Stimulated activated CD8-positive, alpha-beta memory T cell treated with anti-CD3 and anti-CD28 coated beads, Interleukin-7, amount 100 ng/mL, for 24 hours (primary cell): ENCODE measurements at regions not wholly inside any gene's neighbourhood (a gene's known extent, or its start where the extent isn't known, plus 50 kb on each side); places are given as distances from the start of the nearest gene placed in this dataset.

Experiments used
- DNase-seq: peaks from one replicate; pipeline ENCODE4 v3.0.0-alpha.2; 2020; ENCODE audit warnings: low read depth

- no peak for DNase-seq
These were observed 51.1 kb upstream of the EED start for GRCh38 chr11:86193297-86194095.

- no peak for DNase-seq
These were observed 51.9 kb upstream of the EED start for GRCh38 chr11:86192519-86193257.

- no peak for DNase-seq
These were observed 52.7 kb upstream of the EED start for GRCh38 chr11:86191874-86192273.

- DNase-seq = no peak
These were observed 57.5 kb upstream of the EED start for GRCh38 chr11:86187027-86187426.

GRCh38 chr11:86186386-86186785 is 58.2 kb upstream of the EED start:
- DNase-seq = no peak

GRCh38 chr11:86185381-86185750 is 59.2 kb upstream of the EED start:
- DNase-seq = no peak

GRCh38 chr11:86184728-86185380 is 59.7 kb upstream of the EED start:
- no peak for DNase-seq

GRCh38 chr11:86183694-86184093 is 60.9 kb upstream of the EED start:
- DNase-seq = peak; percentile 25

GRCh38 chr11:86182976-86183584 is 61.5 kb upstream of the EED start:
- DNase-seq = peak; percentile 56

GRCh38 chr11:86181379-86181778 is 63.2 kb upstream of the EED start:
- DNase-seq = no peak

GRCh38 chr11:86180851-86181250 is 63.7 kb upstream of the EED start:
- DNase-seq = no peak

GRCh38 chr11:86180423-86180822 is 64.1 kb upstream of the EED start:
- no peak for DNase-seq

GRCh38 chr11:86179646-86180064 is 64.9 kb upstream of the EED start:
- no peak for DNase-seq

GRCh38 chr11:86177302-86177701 is 67.3 kb upstream of the EED start:
- DNase-seq = no peak

GRCh38 chr11:86176165-86176884 is 68.2 kb upstream of the EED start:
- DNase-seq = no peak

GRCh38 chr11:86175626-86176025 is 68.9 kb upstream of the EED start:
- no peak for DNase-seq

- DNase-seq = no peak
These were observed 69.4 kb upstream of the EED start for GRCh38 chr11:86175191-86175590.

- no peak for DNase-seq
These were observed 70.2 kb upstream of the EED start for GRCh38 chr11:86174101-86175046.

GRCh38 chr11:86172894-86173293 is 71.7 kb upstream of the EED start:
- no peak for DNase-seq

- no peak for DNase-seq
These were observed 72.9 kb upstream of the EED start for GRCh38 chr11:86171627-86172026.
